ENCODE measurements at regions not wholly inside any gene's neighbourhood (a gene's known extent, or its start where the extent isn't known, plus 50 kb on each side); places are given as distances from the start of the nearest gene placed in this dataset.

DNA sequence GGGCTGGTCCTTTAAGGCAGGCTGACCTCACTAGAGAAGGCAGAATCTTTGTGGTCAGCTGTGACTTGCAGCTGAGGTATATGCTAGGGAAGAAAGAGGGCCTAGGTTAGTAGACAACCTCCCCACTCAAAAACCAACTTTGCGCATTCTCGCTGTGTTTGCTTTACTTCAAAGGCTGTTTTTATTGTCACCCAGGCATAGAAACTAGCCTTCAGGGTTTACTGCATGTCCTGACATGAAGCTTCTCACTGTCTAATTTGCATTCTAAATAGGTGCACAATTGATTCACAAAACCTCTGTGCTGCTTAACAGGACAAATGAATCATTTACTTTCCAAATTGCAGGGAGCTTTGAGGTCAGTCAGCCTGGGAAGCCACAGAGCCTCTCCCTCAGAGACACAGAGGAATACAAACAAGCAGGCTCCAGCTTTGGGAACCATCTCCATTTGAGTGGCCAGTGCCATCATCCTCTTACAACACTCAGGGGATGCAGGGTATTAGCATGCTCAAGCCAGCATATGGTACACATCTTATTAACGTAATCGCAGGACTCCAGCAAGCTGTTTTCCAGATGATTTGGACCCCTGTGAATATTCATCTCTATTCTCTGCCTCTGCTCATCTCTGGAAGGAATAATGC lies 596.4 kb upstream of the GHITM start:
- H3K79me2 ChIP-seq (ENCODE audit: insufficient read depth, low read length), result no peaks in the 10 kb centered on the region
- H3K4me2 ChIP-seq (replicated peaks; ENCODE audit: extremely low read depth, low read length, poor library complexity, severe bottlenecking), result no peak overlapping the region
- Mint-ChIP-seq H3K27ac (no peak overlapping the region), H3K36me3 (no peaks in the 10 kb centered on the region), H3K27me3 (ENCODE audit: low read depth in 3 of 3) (no peaks in the 10 kb centered on the region), H3K9me3 (peaks cover 0 to 5% (median 0%) of the 10 kb centered on the region in 7 donors), H3K4me1 (no peaks in the 10 kb centered on the region), H3K4me3 (no peak overlapping the region)
- no peak for DNase-seq
- H3K36me3 ChIP-seq (replicated peaks in 1 of 2; ENCODE audit: control insufficient read depth in 1 of 2, insufficient read depth in 2 of 2, low read length in 2 of 2), result no peaks in the 10 kb centered on the region
- H3K9ac ChIP-seq (ENCODE audit: insufficient read depth, low read length, poor library complexity, severe bottlenecking), result no peak overlapping the region
- no peak overlapping the region for H3K4me3 ChIP-seq (replicated peaks in 1 of 3; ENCODE audit: low read depth in 2 of 3, low read length in 3 of 3)
- TF ChIP-seq CTCF (IDR thresholded peaks at IDR 0.05), result no peak
- no peak overlapping the region for H3K27ac ChIP-seq (ENCODE audit: low read depth in 1 of 2, low read length in 2 of 2)
- 100% methylated on average over 2 of the region's 4 CpGs for WGBS (ENCODE audit: insufficient coverage)
- intact Hi-C loops (cut with micrococcal nuclease), result no loop called here
- no peaks in the 10 kb centered on the region for H4K20me1 ChIP-seq (ENCODE audit: insufficient read depth, low read length)
- H2AFZ ChIP-seq (ENCODE audit: insufficient read depth, low read depth, low read length, poor library complexity, severe bottlenecking), result no peak overlapping the region
- H3K4me1 ChIP-seq (ENCODE audit: control insufficient read depth in 1 of 2, insufficient read depth in 2 of 2, low read length in 2 of 2), result no peaks in the 10 kb centered on the region
- no peaks in the 10 kb centered on the region for H3K27me3 ChIP-seq (ENCODE audit: control insufficient read depth in 2 of 2, insufficient read depth in 2 of 2, low read length in 2 of 2)
- no peaks in the 10 kb centered on the region for H3K9me3 ChIP-seq (replicated peaks in 1 of 2; ENCODE audit: control insufficient read depth in 1 of 2, insufficient read depth in 1 of 2, low read length in 2 of 2)

DNA sequence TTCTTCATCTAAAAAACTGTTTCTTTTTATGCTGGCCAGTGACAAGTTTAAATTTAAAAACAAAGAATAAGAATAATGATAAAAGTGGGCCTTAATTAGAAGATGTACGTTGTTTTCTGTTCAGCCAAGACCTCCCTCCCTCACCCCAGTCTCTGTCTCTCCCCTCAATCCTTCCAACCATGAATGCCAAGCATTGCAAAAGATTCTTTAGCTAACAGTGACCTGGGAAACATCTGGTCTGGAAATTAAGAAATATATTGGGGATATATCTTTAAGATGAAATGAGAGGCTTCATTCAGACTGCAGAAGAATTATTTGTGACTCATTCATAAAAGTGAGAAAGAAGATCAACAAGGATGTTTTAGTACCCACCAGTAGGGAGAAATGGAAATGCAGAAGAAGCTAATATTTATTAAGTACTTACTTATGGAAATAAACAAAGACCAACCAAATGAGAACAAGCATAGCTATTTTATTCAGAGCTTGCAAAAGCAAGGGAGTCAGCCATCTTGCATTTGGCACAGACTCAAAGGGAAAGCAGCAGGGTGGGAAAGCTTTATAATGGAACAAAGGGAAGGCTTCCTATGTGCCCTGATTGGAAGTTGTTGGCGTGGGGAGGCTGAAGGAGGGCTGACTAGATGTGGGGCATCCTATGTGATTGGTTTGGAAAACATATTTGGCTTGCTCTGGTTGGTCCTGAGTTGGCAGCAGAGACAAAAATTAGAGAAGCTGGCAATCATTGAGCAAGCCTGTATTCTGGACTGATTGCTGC lies 595.4 kb upstream of the GHITM start:
- Histone ChIP-seq H4K20me1 (ENCODE audit: insufficient read depth, low read length) (no peaks in the 10 kb centered on the region), H2AFZ (ENCODE audit: insufficient read depth, low read depth, low read length, poor library complexity, severe bottlenecking) (no peak overlapping the region), H3K36me3 (replicated peaks in 1 of 2; ENCODE audit: control insufficient read depth in 1 of 2, insufficient read depth in 2 of 2, low read length in 2 of 2) (no peaks in the 10 kb centered on the region), H3K27me3 (ENCODE audit: control insufficient read depth in 2 of 2, insufficient read depth in 2 of 2, low read length in 2 of 2) (no peaks in the 10 kb centered on the region), H3K79me2 (ENCODE audit: insufficient read depth, low read length) (no peaks in the 10 kb centered on the region), H3K9ac (ENCODE audit: insufficient read depth, low read length, poor library complexity, severe bottlenecking) (no peak overlapping the region), H3K4me3 (replicated peaks in 1 of 3; ENCODE audit: low read depth in 2 of 3, low read length in 3 of 3) (no peak overlapping the region), H3K27ac (ENCODE audit: low read depth in 1 of 2, low read length in 2 of 2) (no peak overlapping the region), H3K4me1 (ENCODE audit: control insufficient read depth in 1 of 2, insufficient read depth in 2 of 2, low read length in 2 of 2) (no peaks in the 10 kb centered on the region), H3K9me3 (replicated peaks in 1 of 2; ENCODE audit: control insufficient read depth in 1 of 2, insufficient read depth in 1 of 2, low read length in 2 of 2) (no peaks in the 10 kb centered on the region), H3K4me2 (replicated peaks; ENCODE audit: extremely low read depth, low read length, poor library complexity, severe bottlenecking) (no peak overlapping the region)
- peaks cover 0 to 5% (median 0%) of the 10 kb centered on the region in 7 donors for H3K9me3 Mint-ChIP-seq
- H3K4me1 Mint-ChIP-seq, result no peaks in the 10 kb centered on the region
- no peaks in the 10 kb centered on the region for H3K36me3 Mint-ChIP-seq
- no peaks in the 10 kb centered on the region for H3K27me3 Mint-ChIP-seq (ENCODE audit: low read depth in 3 of 3)
- no peak for DNase-seq
- intact Hi-C loops (cut with micrococcal nuclease), result no loop called here
- H3K4me3 Mint-ChIP-seq, result no peak overlapping the region
- no peak for TF ChIP-seq CTCF (IDR thresholded peaks at IDR 0.05)
- 71% methylated on average over 1 of the region's 2 CpGs for whole genome bisulfite sequencing (ENCODE audit: insufficient coverage)
- H3K27ac Mint-ChIP-seq, result no peak overlapping the region

Data from CD14-positive monocyte (primary cell).